Activated CD4-positive, alpha-beta T cell treated with anti-CD3 and anti-CD28 coated beads, Interleukin-2, amount 10 ng/mL, durations not matched to agents 24 days and 14 days (primary cell): ENCODE measurements at regions not wholly inside any gene's neighbourhood (a gene's known extent, or its start where the extent isn't known, plus 50 kb on each side); places are given as distances from the start of the nearest gene placed in this dataset.

Experiments
- DNase-seq: peaks from one replicate; pipeline ENCODE4 v3.0.0; 2022
- H3K27ac Mint-ChIP-seq: one replicate; pipeline ENCODE4 v1.8.0; 2022; ENCODE audit warnings: mild to moderate bottlenecking, mixed read lengths
- H3K27me3 Mint-ChIP-seq: one replicate; pipeline ENCODE4 v1.8.0; 2022; ENCODE audit warnings: mixed read lengths
- H3K36me3 Mint-ChIP-seq: one replicate; pipeline ENCODE4 v1.8.0; 2022; ENCODE audit warnings: low read depth, mild to moderate bottlenecking, mixed read lengths
- H3K4me1 Mint-ChIP-seq: one replicate; pipeline ENCODE4 v1.8.0; 2021; ENCODE audit warnings: mixed read lengths
- H3K4me3 Mint-ChIP-seq: one replicate; pipeline ENCODE4 v1.8.0; 2022; ENCODE audit warnings: mild to moderate bottlenecking, moderate library complexity, mixed read lengths
- H3K9me3 Mint-ChIP-seq: one replicate; pipeline ENCODE4 v1.8.0; 2021; ENCODE audit warnings: mixed read lengths
- intact Hi-C: fragments of 100-400 bp; cut with micrococcal nuclease; formaldehyde crosslinking; loops from one replicate; pipeline ENCODE4 v1.15.1; 2023

DNA sequence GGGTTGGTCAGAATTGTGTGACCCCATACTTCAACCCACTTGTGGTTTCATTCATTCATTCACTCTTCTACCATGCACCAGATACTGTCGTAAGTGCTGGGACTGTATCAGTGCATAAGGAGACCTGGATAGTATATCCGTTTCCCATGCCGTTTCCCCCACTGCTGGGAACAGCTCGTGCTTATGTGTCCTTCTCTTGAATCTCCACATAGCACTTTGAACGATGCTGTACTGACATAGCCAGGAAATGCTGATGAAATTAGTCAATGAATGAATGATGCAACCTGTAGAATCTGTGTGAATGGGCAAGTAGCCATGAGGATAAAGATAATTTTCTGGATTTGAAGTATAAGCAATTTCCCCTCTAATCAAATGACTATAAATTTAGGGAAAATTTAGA is 276.1 kb downstream of the BCL2 start:
- intact Hi-C loops, result no loop called here
- peaks cover 16% of the 10 kb centered on the region for H3K9me3 Mint-ChIP-seq
- peaks cover 8% of the 10 kb centered on the region for H3K36me3 Mint-ChIP-seq
- no peak for DNase-seq
- H3K27me3 Mint-ChIP-seq, result peaks cover 14% of the 10 kb centered on the region
- no peak overlapping the region for H3K4me3 Mint-ChIP-seq
- H3K4me1 Mint-ChIP-seq, result peaks cover 22% of the 10 kb centered on the region
- H3K27ac Mint-ChIP-seq, result no peak overlapping the region

DNA sequence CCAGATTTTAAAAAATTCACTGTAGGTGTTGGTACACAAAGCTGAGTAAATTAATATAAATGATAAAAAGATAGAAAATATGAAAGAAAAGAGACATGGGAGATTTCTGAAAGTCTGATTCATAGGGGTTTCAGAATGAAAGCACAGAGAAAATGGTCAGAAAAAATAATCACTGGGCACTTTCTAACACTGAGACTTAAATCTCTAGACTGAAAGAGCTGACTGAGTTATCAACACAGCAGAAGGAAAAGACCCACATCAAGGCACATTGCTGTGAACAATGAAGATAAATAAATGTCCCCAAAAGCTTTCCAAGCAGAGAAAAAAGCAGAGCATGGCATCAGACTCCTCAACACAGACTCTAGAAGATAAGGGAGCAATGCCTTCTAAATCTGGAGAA is 277.2 kb downstream of the BCL2 start:
- H3K36me3 Mint-ChIP-seq, result peaks cover 8% of the 10 kb centered on the region
- no peak overlapping the region for H3K27ac Mint-ChIP-seq
- H3K27me3 Mint-ChIP-seq, result peaks cover 14% of the 10 kb centered on the region
- no peak overlapping the region for H3K4me3 Mint-ChIP-seq
- intact Hi-C loops, result no loop called here
- peaks cover 16% of the 10 kb centered on the region for H3K9me3 Mint-ChIP-seq
- peaks cover 22% of the 10 kb centered on the region for H3K4me1 Mint-ChIP-seq
- no peak for DNase-seq

GRCh38 chr18:63040788-63041410 is 278.7 kb downstream of the BCL2 start:
- Mint-ChIP-seq H3K4me3 (peak overlapping the region; percentile 57), H3K9me3 (peaks cover 16% of the 10 kb centered on the region), H3K4me1 (peaks cover 24% of the 10 kb centered on the region), H3K27ac (peak overlapping the region; percentile 81), H3K36me3 (peaks cover 8% of the 10 kb centered on the region), H3K27me3 (peaks cover 19% of the 10 kb centered on the region)
- intact Hi-C loops, result loop anchor here (1.0 to 2.0 kb wide), 3 partner anchors 9 to 174 kb away; no protein-coding TSS in a partner anchor
- peak; percentile 65 for DNase-seq

DNA sequence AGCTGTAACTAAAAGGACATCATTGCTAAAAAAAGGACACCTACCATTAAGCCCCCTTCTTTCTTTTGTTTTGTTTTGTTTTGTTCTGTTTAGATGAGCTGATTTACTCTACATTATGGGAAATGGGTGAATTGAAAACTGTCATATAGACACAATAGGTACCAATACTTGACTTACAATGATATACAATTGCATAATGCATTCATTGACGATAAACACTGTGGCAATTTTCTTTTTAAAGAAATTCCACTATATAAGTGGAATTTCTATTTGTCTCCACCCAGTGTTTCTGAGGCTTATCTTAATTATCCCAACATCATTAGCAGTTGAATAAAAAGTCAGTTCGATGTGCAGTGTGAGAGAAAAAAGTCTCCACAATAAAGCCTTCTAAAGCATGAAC is 282.1 kb downstream of the BCL2 start:
- Mint-ChIP-seq H3K36me3 (peaks cover 5% of the 10 kb centered on the region), H3K27me3 (peaks cover 10% of the 10 kb centered on the region), H3K4me3 (no peak overlapping the region), H3K27ac (no peak overlapping the region), H3K4me1 (peaks cover 21% of the 10 kb centered on the region), H3K9me3 (peaks cover 16% of the 10 kb centered on the region)
- intact Hi-C loops, result no loop called here
- DNase-seq, result no peak

GRCh38 chr18:63031375-63031774 is 288.2 kb downstream of the BCL2 start:
- intact Hi-C loops, result no loop called here
- no peak overlapping the region for H3K27ac Mint-ChIP-seq
- H3K36me3 Mint-ChIP-seq, result no peaks in the 10 kb centered on the region
- H3K4me1 Mint-ChIP-seq, result no peaks in the 10 kb centered on the region
- peaks cover 4% of the 10 kb centered on the region for H3K9me3 Mint-ChIP-seq
- H3K4me3 Mint-ChIP-seq, result no peak overlapping the region
- peaks cover 16% of the 10 kb centered on the region for H3K27me3 Mint-ChIP-seq
- no peak for DNase-seq
